H9 (cell line): ENCODE measurements at regions not wholly inside any gene's neighbourhood (a gene's known extent, or its start where the extent isn't known, plus 50 kb on each side); places are given as distances from the start of the nearest gene placed in this dataset.

Experiments used
- DNase-seq: peaks from one replicate; pipeline ENCODE4 v3.0.0-alpha.2; 2017
- H2AFZ ChIP-seq: one replicate; pipeline ENCODE4 v1.6.1; 2013; ENCODE audit warnings: mild to moderate bottlenecking, low read length, control low read depth, moderate library complexity
- H2AK5ac ChIP-seq: 2 replicates; pipeline ENCODE4 v1.6.1; 2013; ENCODE audit warnings: low read length, control low read depth, mixed read lengths; ENCODE audit not compliant: insufficient read length
- H2BK120ac ChIP-seq: one replicate; pipeline ENCODE4 v1.6.1; 2013; ENCODE audit warnings: low read depth, mild to moderate bottlenecking, low read length, control low read depth, inconsistent platforms; ENCODE audit not compliant: poor library complexity, severe bottlenecking
- H2BK12ac ChIP-seq: 2 replicates; pipeline ENCODE4 v1.6.1; 2013; ENCODE audit warnings: low read length, control low read depth, mixed read lengths, low read depth; ENCODE audit not compliant: insufficient read length
- H2BK15ac ChIP-seq: 2 replicates; pipeline ENCODE4 v1.6.1; 2013; ENCODE audit warnings: low read depth, low read length, control low read depth
- H2BK20ac ChIP-seq: one replicate; pipeline ENCODE4 v1.6.1; 2013; ENCODE audit warnings: low read depth, mild to moderate bottlenecking, low read length, control low read depth, inconsistent platforms; ENCODE audit not compliant: poor library complexity, severe bottlenecking
- H2BK5ac ChIP-seq: 2 replicates; pipeline ENCODE4 v1.6.1; 2013; ENCODE audit warnings: low read length, control low read depth, mixed read lengths; ENCODE audit not compliant: insufficient read length
- H3K14ac ChIP-seq: 2 replicates; pipeline ENCODE4 v1.6.1; 2013; ENCODE audit warnings: low read length, control low read depth; ENCODE audit not compliant: insufficient read depth
- H3K18ac ChIP-seq: 2 replicates; pipeline ENCODE4 v1.6.1; 2013; ENCODE audit warnings: low read depth, mild to moderate bottlenecking, mixed read lengths, low read length, control low read depth; ENCODE audit not compliant: insufficient read length
- H3K23ac ChIP-seq: 2 replicates; pipeline ENCODE4 v1.6.1; 2013; ENCODE audit warnings: low read length, control low read depth, mixed read lengths, low read depth; ENCODE audit not compliant: insufficient read length
- H3K23me2 ChIP-seq: 2 replicates; pipeline ENCODE4 v1.6.1; 2013; ENCODE audit warnings: low read depth, mild to moderate bottlenecking, mixed read lengths, low read length, control low read depth; ENCODE audit not compliant: insufficient read length, poor library complexity, severe bottlenecking
- H3K27ac ChIP-seq: 2 replicates; pipeline ENCODE4 v1.5.1; 2013; ENCODE audit warnings: low read length, control low read depth, mixed read lengths, low read depth; ENCODE audit not compliant: insufficient read length
- H3K27me3 ChIP-seq: 2 replicates; pipeline ENCODE4 v1.6.1; 2013; ENCODE audit warnings: low read length, control low read depth, inconsistent platforms; ENCODE audit not compliant: insufficient read depth
- H3K4ac ChIP-seq: 2 replicates; pipeline ENCODE4 v1.6.1; 2013; ENCODE audit warnings: low read depth, mild to moderate bottlenecking, control low read depth, inconsistent platforms, low read length, moderate library complexity
- H3K4me1 ChIP-seq: 2 replicates; pipeline ENCODE4 v1.6.1; 2013; ENCODE audit warnings: low read length, control low read depth, inconsistent platforms; ENCODE audit not compliant: insufficient read depth
- H3K4me2 ChIP-seq: 2 replicates; pipeline ENCODE4 v1.6.1; 2013; ENCODE audit warnings: low read length, control low read depth, mixed read lengths; ENCODE audit not compliant: insufficient read length, insufficient read depth
- H3K56ac ChIP-seq: 2 replicates; pipeline ENCODE4 v1.6.1; 2013; ENCODE audit warnings: low read depth, mild to moderate bottlenecking, mixed read lengths, low read length, control low read depth; ENCODE audit not compliant: insufficient read length
- H3K79me1 ChIP-seq: 2 replicates; pipeline ENCODE4 v1.6.1; 2013; ENCODE audit warnings: low read depth, mild to moderate bottlenecking, moderate library complexity, low read length, control low read depth, inconsistent platforms; ENCODE audit not compliant: insufficient read depth, poor library complexity, severe bottlenecking
- H3K79me2 ChIP-seq: 2 replicates; pipeline ENCODE4 v1.6.1; 2013; ENCODE audit warnings: low read length, control low read depth, inconsistent platforms; ENCODE audit not compliant: insufficient read depth
- H3K9ac ChIP-seq: 2 replicates; pipeline ENCODE4 v1.6.1; 2013; ENCODE audit warnings: low read length, control low read depth, mixed read lengths; ENCODE audit not compliant: insufficient read length; ENCODE audit errors: extremely low read depth
- H3K9me3 ChIP-seq: one replicate; pipeline ENCODE4 v1.6.1; 2013; ENCODE audit warnings: low read depth, low read length, inconsistent platforms; ENCODE audit not compliant: control insufficient read depth
- H3T11ph ChIP-seq: one replicate; pipeline ENCODE4 v1.6.1; 2013; ENCODE audit warnings: mild to moderate bottlenecking, low read length, control low read depth, inconsistent platforms
- H4K20me1 ChIP-seq: one replicate; pipeline ENCODE4 v1.6.1; 2013; ENCODE audit not compliant: control insufficient read depth, insufficient read length, insufficient read depth
- H4K5ac ChIP-seq: 2 replicates; pipeline ENCODE4 v1.6.1; 2013; ENCODE audit warnings: low read depth, mild to moderate bottlenecking, mixed read lengths, low read length, control low read depth; ENCODE audit not compliant: insufficient read length
- H4K8ac ChIP-seq: replicated peaks from 2 replicates; pipeline ENCODE4 v1.6.1; 2013; ENCODE audit warnings: low read length, control low read depth, mixed read lengths, low read depth; ENCODE audit not compliant: insufficient read length
- H4K91ac ChIP-seq: 2 replicates; pipeline ENCODE4 v1.6.1; 2013; ENCODE audit warnings: low read depth, mild to moderate bottlenecking, moderate library complexity, mixed read lengths, low read length, control low read depth; ENCODE audit not compliant: insufficient read length
- H3K27ac Mint-ChIP-seq, 3 experiments: 2 replicates in 2 of 3; 3 replicates in 1 of 3; pipeline ENCODE4 v1.8.0; 2020 to 2021; ENCODE audit warnings: mixed read lengths in 3 of 3, mild to moderate bottlenecking in 1 of 3, moderate library complexity in 1 of 3
- H3K27me3 Mint-ChIP-seq: 2 replicates; pipeline ENCODE4 v1.8.0; 2021; ENCODE audit warnings: low read depth, mild to moderate bottlenecking, moderate library complexity, mixed read lengths
- H3K36me3 Mint-ChIP-seq, 3 experiments: 2 replicates in 2 of 3; 3 replicates in 1 of 3; pipeline ENCODE4 v1.8.0; 2020 to 2021; ENCODE audit warnings: low read depth in 3 of 3, mixed read lengths in 3 of 3; ENCODE audit not compliant: insufficient read depth in 1 of 3
- H3K4me1 Mint-ChIP-seq, 2 experiments: 2 replicates each; pipeline ENCODE4 v1.8.0; 2020; ENCODE audit warnings: mixed read lengths in 2 of 2
- H3K4me3 Mint-ChIP-seq, 2 experiments: 2 replicates in 1 of 2; 3 replicates in 1 of 2; pipeline ENCODE4 v1.8.0; 2020 to 2021; ENCODE audit warnings: mild to moderate bottlenecking in 2 of 2, mixed read lengths in 2 of 2, moderate library complexity in 1 of 2
- H3K9me3 Mint-ChIP-seq, 2 experiments: 2 replicates in 1 of 2; 3 replicates in 1 of 2; pipeline ENCODE4 v1.8.0; 2020; ENCODE audit warnings: mild to moderate bottlenecking in 2 of 2, mixed read lengths in 2 of 2, moderate library complexity in 1 of 2
- CTCF ChIP-seq: fragments of 200-600 bp; sonication (generic); conservative IDR thresholded peaks from 3 replicates; pipeline ENCODE4 v1.8.0; 2021; ENCODE audit warnings: antibody characterized with exemption, mild to moderate bottlenecking
- WGBS: extraction: QIAGEN DNeasy Blood & Tissue Kit; methylation state at CpG from one replicate; pipeline ENCODE4 v1.1.7; 2013; ENCODE audit warnings: missing lambda C conversion rate, low lambda C conversion rate, mixed read lengths; ENCODE audit not compliant: insufficient read length; ENCODE audit errors: extremely low coverage; 5-methylcytosine and 5-hydroxymethylcytosine counted together

GRCh38 chr10:113986316-113986715 is 57.4 kb upstream of the ADRB1 start:
- H2BK20ac ChIP-seq, result no peak overlapping the region
- H3K79me2 ChIP-seq, result no peaks in the 10 kb centered on the region
- 0 out of 2 replicates have a peak, but pooled peaks cover 2% of the 10 kb centered on the region for H3K4me1 ChIP-seq
- H2BK15ac ChIP-seq, result no peak overlapping the region
- no CpG with 5 or more reads among the region's 6 CpGs for WGBS
- H3T11ph ChIP-seq, result no peak overlapping the region
- no peak overlapping the region for H3K14ac ChIP-seq
- no peak for TF ChIP-seq CTCF
- H3K27me3 ChIP-seq, result no peaks in the 10 kb centered on the region; the same call in 1 of the 2 replicates
- no peak overlapping the region for H3K27ac ChIP-seq
- no peaks in the 10 kb centered on the region for H3K9me3 ChIP-seq
- H3K79me1 ChIP-seq, result no peaks in the 10 kb centered on the region
- no peaks in the 10 kb centered on the region for H3K23me2 ChIP-seq
- peaks cover 9 to 11% of the 10 kb centered on the region in 2 experiments for H3K4me1 Mint-ChIP-seq
- H4K5ac ChIP-seq, result no peak overlapping the region
- H3K56ac ChIP-seq, result no peak overlapping the region
- H4K20me1 ChIP-seq, result no peaks in the 10 kb centered on the region
- no peak overlapping the region for H4K91ac ChIP-seq
- H2BK5ac ChIP-seq, result no peak overlapping the region
- no peak overlapping the region for H3K4me2 ChIP-seq
- no peak overlapping the region for H2BK12ac ChIP-seq
- H3K36me3 Mint-ChIP-seq, result no peaks in the 10 kb centered on the region; a peak in 1 of 7 replicates
- H3K4ac ChIP-seq, result no peak overlapping the region
- H2BK120ac ChIP-seq, result no peak overlapping the region
- no peak overlapping the region for H3K23ac ChIP-seq
- H3K27me3 Mint-ChIP-seq, result peaks cover 2% of the 10 kb centered on the region; the same call in 1 of the 2 replicates
- H3K9me3 Mint-ChIP-seq, result no peaks in the 10 kb centered on the region; a peak in 1 of 5 replicates
- H2AK5ac ChIP-seq, result no peak overlapping the region
- H2AFZ ChIP-seq, result no peak overlapping the region
- no peak overlapping the region for H3K4me3 Mint-ChIP-seq
- H3K27ac Mint-ChIP-seq, result no peak overlapping the region
- no peak overlapping the region for H3K18ac ChIP-seq
- H4K8ac ChIP-seq, result no peak overlapping the region
- no peak for DNase-seq
- H3K9ac ChIP-seq, result no peak overlapping the region
